KOPT-K1 (cell line): ENCODE measurements at regions not wholly inside any gene's neighbourhood (a gene's known extent, or its start where the extent isn't known, plus 50 kb on each side); places are given as distances from the start of the nearest gene placed in this dataset.

Experiments
- H3K27ac ChIP-seq: fragments of 200-600 bp; sonication (generic); 2 replicates; pipeline ENCODE4 v1.5.1; 2016; ENCODE audit warnings: antibody characterized with exemption, mild to moderate bottlenecking, low read depth, low read length; ENCODE audit not compliant: poor library complexity, severe bottlenecking
- H3K36me3 ChIP-seq: fragments of 200-600 bp; sonication (generic); 2 replicates; pipeline ENCODE4 v1.5.1; 2017; ENCODE audit warnings: antibody characterized with exemption, mild to moderate bottlenecking, low read length, moderate library complexity; ENCODE audit not compliant: insufficient read depth
- H3K9me3 ChIP-seq: fragments of 200-600 bp; sonication (generic); 2 replicates; pipeline ENCODE4 v1.5.1; 2017; ENCODE audit warnings: antibody characterized with exemption, low read length, mild to moderate bottlenecking; ENCODE audit not compliant: insufficient read depth, poor library complexity, severe bottlenecking

DNA sequence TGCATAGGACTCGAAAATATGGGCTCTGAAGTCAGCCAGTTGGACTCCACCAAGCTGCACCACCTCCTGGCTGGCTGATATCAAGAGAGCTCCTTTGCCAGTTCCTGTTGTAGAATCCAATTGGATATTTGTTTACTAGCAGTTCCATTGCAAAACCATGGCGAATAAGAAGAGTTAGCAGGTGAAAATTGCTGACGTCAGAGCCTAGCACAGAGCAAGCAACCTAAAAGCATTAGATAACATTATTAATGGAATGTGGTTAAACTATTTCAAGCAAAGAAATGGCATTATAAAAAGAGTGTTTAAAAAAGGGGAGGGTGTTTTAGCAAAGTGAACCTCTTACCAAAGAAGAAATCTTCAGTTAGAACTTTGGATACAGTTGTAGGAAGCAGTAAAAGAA, 1816.3 kb upstream of the TENM3 start:
- no peaks in the 10 kb centered on the region for H3K36me3 ChIP-seq
- no peaks in the 10 kb centered on the region for H3K9me3 ChIP-seq
- H3K27ac ChIP-seq = no peak overlapping the region

DNA sequence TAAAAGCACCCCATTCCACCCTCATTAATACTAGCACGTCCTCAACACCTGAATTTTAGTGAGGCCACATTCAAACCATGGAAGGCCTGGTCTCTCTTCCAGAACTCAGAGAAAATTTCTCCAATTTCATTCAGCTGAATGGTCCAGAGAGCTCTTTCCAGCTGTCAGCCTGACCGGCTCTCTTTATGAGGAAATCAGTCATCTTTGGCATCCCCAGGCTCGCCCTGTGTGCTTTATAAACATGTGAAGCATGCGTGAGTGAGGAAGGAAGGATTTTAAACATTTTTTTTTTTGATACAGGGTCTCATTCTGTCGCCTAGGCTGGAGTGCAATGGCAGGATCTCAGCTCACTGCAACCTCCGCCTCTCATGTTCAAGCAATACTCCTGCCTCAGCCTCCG, 1812.9 kb upstream of the TENM3 start:
- no peaks in the 10 kb centered on the region for H3K36me3 ChIP-seq
- no peak overlapping the region for H3K27ac ChIP-seq
- H3K9me3 ChIP-seq = no peaks in the 10 kb centered on the region

DNA sequence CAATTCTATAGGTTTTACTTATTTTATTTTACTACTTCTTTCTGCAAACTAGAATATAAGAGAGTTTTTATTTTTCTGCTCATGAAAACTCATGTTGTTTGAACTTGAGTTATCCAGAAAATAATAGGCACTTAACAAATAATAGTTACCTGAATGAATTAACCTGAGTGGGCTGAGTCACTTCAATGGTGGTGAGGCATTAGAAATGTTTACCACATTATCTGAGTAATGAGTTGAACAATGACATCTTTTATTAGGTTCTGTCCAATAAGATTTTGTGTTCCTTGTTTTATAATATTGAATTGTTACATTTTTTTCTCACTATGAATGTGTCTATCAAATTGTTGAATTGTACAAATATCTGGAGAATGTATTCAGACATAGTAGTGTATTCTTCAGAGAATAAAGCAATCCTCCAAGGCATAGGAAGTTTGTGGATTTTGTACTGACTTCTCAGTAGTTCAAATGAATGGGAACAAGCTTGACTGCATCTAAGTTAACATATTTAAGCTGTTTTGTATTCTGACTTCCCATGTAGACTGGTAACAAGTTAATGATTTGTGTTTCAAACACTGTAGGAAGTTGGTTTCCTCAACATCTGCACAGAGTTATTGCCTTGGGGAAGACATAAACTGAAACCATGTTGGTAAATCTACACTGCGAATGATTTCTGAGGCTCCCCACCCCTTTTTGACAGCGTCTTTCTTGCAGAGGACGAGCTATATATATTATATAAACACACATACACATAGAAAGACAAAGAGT, 1808.9 kb upstream of the TENM3 start:
- H3K36me3 ChIP-seq = no peaks in the 10 kb centered on the region
- H3K9me3 ChIP-seq = no peaks in the 10 kb centered on the region
- no peak overlapping the region for H3K27ac ChIP-seq

DNA sequence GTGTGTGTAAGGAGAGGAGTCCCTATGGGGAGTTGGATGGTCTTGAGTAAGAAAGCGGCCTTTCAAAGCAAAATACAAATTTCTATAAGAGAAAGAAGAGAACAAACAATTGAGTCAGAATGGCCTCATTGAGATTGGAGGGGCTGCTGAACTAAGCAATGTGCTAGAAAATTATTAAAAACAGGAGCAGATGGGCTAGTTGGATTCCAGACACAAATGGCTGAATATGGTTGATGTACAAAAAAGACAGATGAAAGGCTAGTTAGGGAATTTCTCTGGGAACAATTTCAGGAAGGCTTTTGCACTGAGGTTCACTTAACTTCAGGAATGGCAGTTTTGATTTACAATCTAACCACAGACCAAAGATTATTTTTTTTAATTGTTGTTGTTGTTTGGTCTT, 1806.8 kb upstream of the TENM3 start:
- H3K36me3 ChIP-seq = no peaks in the 10 kb centered on the region
- no peaks in the 10 kb centered on the region for H3K9me3 ChIP-seq
- H3K27ac ChIP-seq = no peak overlapping the region

DNA sequence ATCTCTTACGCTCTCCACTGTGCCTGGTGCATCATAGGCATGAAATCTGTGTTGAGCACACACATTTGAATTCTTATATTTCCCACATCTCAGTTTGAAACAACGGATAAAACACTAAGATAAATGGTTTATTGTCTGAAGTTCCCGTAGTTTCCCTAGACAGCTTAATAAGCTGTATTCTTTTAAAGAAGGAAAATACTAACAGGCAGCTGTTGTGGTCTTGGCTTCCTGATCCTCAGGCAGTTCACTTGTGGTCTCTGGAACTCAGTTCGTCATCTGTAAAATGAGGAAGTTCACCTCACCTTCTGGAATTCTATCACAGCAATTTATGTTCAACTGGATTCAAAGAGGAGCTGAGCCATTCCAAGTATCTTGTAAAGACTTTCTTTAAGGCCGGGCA, 1805.6 kb upstream of the TENM3 start:
- Histone ChIP-seq H3K27ac (no peak overlapping the region), H3K9me3 (no peaks in the 10 kb centered on the region), H3K36me3 (no peaks in the 10 kb centered on the region)

DNA sequence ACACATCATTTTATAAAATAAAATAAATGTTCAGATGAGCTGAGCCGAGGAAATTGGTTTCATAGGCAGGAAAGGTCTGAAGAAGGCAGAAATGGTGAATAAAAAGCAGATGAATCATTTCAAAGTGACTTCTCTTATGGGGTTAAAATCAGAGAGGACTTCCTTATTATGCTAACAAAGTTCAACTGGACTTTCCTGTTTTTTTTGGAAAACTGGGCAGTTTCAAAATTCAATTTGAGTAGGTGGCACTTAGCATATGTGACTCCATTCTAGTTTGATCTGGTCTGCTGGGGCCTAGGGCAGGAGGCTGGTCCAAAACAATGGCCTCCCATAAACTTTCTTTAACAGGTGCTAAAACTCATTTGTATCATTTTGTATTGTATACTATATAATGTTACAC, 1794.9 kb upstream of the TENM3 start:
- Histone ChIP-seq H3K27ac (no peak overlapping the region), H3K9me3 (no peaks in the 10 kb centered on the region), H3K36me3 (no peaks in the 10 kb centered on the region)

DNA sequence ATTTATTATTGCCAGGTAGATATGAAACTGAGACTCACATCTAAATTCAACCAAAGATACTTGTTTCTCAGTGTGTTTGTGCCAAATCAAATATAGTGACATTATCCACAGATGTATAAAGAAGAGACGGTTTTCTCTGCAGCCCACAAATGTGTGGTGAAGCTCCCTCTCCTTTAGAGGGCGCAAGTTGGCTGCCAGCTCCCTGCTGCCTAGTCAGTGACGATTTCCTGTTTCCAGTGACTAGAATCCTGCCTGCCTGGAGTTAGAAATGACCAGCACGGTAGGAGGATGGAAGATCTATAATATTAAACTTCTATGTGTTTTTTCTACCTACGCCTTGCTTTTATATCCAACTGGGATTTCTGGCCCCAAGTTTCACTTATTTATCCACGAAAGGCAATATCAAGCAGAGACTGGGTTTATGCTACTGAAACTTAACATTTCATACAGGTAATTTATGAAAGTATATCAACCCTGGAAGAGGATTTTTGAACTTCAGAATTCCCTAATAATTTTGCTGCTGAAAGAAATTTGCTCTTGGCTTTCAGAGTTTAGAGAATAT, 1793.7 kb upstream of the TENM3 start:
- H3K27ac ChIP-seq = no peak overlapping the region
- H3K9me3 ChIP-seq = no peaks in the 10 kb centered on the region
- H3K36me3 ChIP-seq = no peaks in the 10 kb centered on the region

DNA sequence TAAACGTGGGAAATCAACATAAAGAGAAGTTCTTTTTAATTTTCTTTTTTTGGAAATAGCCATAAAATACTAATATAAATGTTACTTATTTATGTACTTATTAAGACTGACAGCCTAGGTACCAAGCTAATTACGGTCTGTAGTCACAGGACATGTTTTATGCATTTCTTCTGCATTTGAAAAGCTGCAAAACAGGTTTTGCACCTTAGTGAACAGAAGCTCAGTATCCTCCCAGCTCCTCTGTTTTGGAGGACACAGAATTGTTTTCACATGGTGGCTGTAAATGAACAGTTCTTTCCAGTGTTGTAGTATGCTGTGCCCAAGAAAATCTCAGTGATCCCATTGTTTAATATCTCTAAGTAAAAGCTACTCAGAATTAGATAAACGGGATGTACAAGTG, 1788.0 kb upstream of the TENM3 start:
- Histone ChIP-seq H3K9me3 (no peaks in the 10 kb centered on the region), H3K27ac (no peak overlapping the region)

DNA sequence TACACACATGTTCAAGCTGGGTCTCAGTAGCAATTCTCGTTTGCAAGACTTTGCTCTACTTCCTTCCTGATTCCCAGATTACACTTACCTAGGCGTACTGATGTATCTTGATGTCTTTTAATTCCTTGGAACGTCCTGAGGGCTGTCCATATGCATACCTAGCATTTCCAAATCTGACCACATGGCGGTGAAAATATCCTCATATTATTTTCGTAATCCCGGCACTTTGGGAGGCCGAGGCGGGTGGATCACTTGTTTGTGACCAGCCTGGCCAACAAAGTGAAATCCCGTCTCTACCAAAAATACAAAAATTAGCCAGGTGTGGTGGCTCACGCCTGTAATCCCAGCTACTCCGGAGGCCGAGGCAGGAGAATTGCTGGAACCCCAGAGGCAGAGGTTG, 1786.3 kb upstream of the TENM3 start:
- H3K9me3 ChIP-seq = no peaks in the 10 kb centered on the region
- H3K36me3 ChIP-seq = no peaks in the 10 kb centered on the region
- no peak overlapping the region for H3K27ac ChIP-seq

More for the DNA sequence above, 1788.0 kb upstream of the TENM3 start:
- no peaks in the 10 kb centered on the region for H3K36me3 ChIP-seq

DNA sequence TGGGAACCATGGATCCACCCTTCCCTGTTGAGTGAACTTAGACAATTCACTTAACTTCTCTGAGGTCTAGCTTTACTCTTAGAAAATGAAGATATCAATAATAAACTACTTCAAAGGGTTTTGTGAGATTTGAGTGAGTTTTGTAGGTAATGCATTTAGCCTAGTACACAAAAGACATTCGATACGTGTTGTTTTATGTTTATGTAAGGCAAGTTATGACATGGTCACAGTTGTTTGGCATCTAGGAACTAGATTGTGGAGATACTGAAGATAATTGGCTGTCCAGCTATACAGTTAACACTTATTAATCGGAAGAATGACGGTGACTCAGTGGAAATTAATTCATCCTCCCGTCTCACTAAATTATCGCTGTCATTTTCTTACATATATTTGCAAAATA, 1781.1 kb upstream of the TENM3 start:
- Histone ChIP-seq H3K9me3 (no peaks in the 10 kb centered on the region), H3K36me3 (no peaks in the 10 kb centered on the region), H3K27ac (no peak overlapping the region)

DNA sequence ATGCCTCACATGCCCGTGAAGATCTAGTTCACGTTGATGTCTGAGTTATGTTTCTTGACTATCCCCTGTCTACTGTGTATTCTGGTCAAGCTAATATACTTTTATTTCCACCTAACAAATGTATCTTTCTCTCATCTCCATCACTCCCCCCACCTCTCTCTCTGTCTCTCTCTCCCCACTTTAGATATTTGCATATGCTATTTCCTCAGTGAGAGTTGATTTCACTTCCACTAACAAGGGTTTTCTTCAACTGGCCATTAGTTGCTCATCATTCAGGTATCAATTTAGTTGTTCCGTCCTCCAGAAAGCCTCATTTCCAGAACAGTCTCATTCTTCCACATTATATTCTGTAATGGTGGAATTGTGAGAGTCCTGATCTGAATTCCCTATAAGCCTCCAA, 1777.8 kb upstream of the TENM3 start:
- Histone ChIP-seq H3K27ac (no peak overlapping the region), H3K36me3 (no peaks in the 10 kb centered on the region)

DNA sequence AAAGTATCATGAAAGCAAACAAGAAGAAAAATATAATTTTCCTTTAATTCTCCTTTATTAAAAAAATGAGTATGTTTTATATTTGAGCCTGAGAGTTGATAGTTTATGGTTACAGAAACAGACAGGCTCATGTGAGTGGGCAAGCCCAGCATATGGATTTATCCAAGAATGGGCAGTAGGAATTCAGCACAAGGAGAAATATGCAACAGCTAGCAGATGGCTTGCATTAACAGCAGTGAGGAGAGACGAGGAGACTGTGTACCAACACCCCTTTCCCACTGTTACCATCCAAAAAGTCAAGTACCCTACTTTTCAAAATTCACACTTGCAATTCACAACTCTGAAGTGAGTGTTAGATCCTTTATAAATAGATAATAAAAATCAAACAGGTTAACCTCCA, 1760.2 kb upstream of the TENM3 start:
- Histone ChIP-seq H3K27ac (no peak overlapping the region), H3K9me3 (no peaks in the 10 kb centered on the region), H3K36me3 (no peaks in the 10 kb centered on the region)

More for the DNA sequence above, 1777.8 kb upstream of the TENM3 start:
- H3K9me3 ChIP-seq = no peaks in the 10 kb centered on the region

DNA sequence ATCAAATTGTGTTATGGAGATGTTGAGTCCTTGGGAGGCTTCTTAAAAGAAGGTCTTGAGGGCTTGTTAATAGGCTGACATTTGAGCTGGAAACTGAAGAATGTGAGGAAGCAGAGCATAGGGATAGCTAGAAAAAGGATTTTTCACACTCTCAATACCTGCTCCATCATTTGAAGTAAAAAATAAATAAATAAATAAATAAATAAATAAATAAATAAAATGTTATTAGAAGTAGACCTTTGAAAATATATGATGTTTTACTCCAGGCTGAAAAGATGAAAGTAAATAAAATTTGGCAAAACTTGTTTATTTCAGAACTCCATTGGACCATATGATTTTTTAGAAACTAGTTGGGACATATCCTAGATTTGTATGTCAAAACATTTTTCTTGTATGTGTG, 1757.8 kb upstream of the TENM3 start:
- Histone ChIP-seq H3K27ac (no peak overlapping the region), H3K9me3 (no peaks in the 10 kb centered on the region), H3K36me3 (no peaks in the 10 kb centered on the region)

DNA sequence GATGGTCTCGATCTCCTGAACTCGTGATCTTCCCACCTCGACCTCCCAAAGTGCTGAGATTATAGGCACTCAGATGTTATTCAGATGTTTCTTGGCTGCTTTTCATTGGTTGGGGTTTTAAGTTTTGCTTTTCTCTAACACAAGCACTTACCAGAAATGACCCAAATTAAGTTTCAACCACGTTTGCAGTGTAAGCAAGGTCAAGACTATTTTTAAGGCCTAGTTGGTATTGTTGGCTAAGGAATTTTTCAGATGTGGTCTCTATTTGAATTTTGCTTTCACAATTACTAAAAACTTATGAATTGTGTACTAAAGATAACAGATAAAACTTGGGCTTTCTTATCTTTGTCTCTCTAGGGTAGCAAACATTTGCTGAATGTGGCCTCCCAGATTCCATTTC, 1756.9 kb upstream of the TENM3 start:
- Histone ChIP-seq H3K27ac (no peak overlapping the region), H3K36me3 (no peaks in the 10 kb centered on the region), H3K9me3 (no peaks in the 10 kb centered on the region)

DNA sequence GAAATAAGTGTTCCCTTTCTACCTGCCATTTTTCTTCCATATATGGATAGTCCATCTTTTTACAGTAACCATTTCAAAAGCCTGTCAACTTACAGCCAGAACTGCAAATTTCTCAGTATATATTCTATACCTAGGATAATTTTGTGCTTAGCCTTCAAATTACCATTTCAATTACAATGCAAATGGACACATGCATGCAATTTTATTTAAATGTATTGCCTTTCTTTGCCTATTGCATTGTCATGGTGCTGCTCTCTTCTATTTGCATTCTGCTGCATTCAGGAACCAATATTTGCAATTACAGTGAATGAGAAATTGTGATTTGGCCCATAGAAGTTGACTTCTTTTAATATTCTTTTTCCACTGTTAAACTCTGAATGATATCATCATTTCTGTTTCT, 1753.4 kb upstream of the TENM3 start:
- Histone ChIP-seq H3K27ac (no peak overlapping the region), H3K9me3 (no peaks in the 10 kb centered on the region), H3K36me3 (no peaks in the 10 kb centered on the region)

DNA sequence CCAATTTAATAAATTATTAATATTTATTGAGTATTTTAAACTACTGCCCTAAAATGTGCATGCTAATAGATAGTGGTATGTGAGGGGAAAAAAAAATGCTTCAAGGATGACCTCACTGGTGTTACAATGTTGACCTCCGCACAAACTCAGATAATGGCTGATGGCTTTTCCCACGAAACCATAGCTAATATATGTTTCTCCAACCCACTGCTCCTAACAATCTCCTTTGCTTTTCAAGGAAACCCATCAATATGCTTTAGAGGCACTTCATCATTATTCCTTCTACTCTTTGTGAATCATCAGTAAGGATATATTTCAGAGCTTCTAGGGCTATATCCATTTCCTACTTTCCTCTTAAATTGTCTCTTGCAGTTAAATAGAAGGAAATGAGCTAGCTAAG, 1752.0 kb upstream of the TENM3 start:
- Histone ChIP-seq H3K9me3 (no peaks in the 10 kb centered on the region), H3K36me3 (no peaks in the 10 kb centered on the region), H3K27ac (no peak overlapping the region)
